ENCODE measurements at regions not wholly inside any gene's neighbourhood (a gene's known extent, or its start where the extent isn't known, plus 50 kb on each side); places are given as distances from the start of the nearest gene placed in this dataset.

DNA sequence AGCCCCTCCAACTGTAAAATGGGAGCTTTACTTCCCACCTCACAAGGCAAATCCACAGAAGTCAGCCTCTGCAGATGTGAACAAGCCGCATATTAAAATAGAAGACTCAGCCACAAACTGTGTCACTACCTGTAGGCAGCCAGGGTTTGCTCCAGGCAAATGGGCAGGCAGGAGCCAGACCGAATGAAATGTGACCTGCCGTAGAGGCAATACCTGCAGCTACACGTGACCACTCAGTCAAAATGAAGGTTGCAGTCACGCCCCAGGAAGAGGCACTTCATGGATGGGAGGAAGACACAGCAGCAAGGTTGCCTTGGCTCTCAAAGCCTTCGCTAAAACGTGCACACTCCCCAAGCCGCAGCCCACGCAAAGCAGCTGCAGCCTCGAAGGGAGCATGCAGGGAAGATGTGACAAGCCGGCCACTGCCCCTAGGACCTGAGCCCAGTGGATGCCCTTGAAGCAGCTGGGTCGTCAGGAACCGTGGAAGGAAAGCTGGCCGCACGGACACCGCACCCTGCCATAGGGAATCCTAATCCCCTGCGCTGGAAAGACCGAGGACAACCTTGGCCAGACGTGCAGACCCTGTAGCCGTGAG, 53.1 kb downstream of the SHANK2 start:
- Histone ChIP-seq H3K4me1 (ENCODE audit: low read length) (no peaks in the 10 kb centered on the region), H2AFZ (ENCODE audit: low read depth, low read length) (no peak overlapping the region), H3K27ac (ENCODE audit: low read length) (no peak overlapping the region), H3K9me3 (ENCODE audit: insufficient read depth, low read length) (no peaks in the 10 kb centered on the region), H3K4me3 (ENCODE audit: low read length) (no peak overlapping the region), H3K4me2 (ENCODE audit: low read length) (no peak overlapping the region), H3K27me3 (ENCODE audit: low read depth, low read length) (peaks cover 6% of the 10 kb centered on the region; the same call in 1 of the 2 replicates), H3K9ac (ENCODE audit: low read length) (no peak overlapping the region), H4K20me1 (ENCODE audit: insufficient read depth, low read length) (no peaks in the 10 kb centered on the region), H3K79me2 (ENCODE audit: low read length) (no peaks in the 10 kb centered on the region), H3K36me3 (replicated peaks; ENCODE audit: low read depth, low read length) (no peaks in the 10 kb centered on the region)
- no peak for TF ChIP-seq CTCF (IDR thresholded peaks at IDR 0.05; ENCODE audit: low read depth, low read length)
- no peak for TF ChIP-seq EZH2phosphoT487 (IDR thresholded peaks at IDR 0.05; ENCODE audit: low read depth)

GRCh38 chr11:71198823-71199165, 53.6 kb downstream of the SHANK2 start:
- Histone ChIP-seq H3K79me2 (ENCODE audit: low read length) (no peaks in the 10 kb centered on the region), H3K4me1 (ENCODE audit: low read length) (no peaks in the 10 kb centered on the region), H3K27ac (ENCODE audit: low read length) (no peak overlapping the region), H3K27me3 (ENCODE audit: low read depth, low read length) (peaks cover 10% of the 10 kb centered on the region), H2AFZ (ENCODE audit: low read depth, low read length) (no peak overlapping the region), H3K9ac (ENCODE audit: low read length) (no peak overlapping the region), H3K4me2 (ENCODE audit: low read length) (no peak overlapping the region), H3K9me3 (ENCODE audit: insufficient read depth, low read length) (no peaks in the 10 kb centered on the region), H3K36me3 (replicated peaks; ENCODE audit: low read depth, low read length) (no peaks in the 10 kb centered on the region), H3K4me3 (ENCODE audit: low read length) (no peak overlapping the region), H4K20me1 (ENCODE audit: insufficient read depth, low read length) (no peaks in the 10 kb centered on the region)
- TF ChIP-seq CTCF (IDR thresholded peaks at IDR 0.05; ENCODE audit: low read depth, low read length) = no peak
- no peak for TF ChIP-seq EZH2phosphoT487 (IDR thresholded peaks at IDR 0.05; ENCODE audit: low read depth)

GRCh38 chr11:71198141-71198822, 54.1 kb downstream of the SHANK2 start:
- Histone ChIP-seq H2AFZ (ENCODE audit: low read depth, low read length) (no peak overlapping the region), H3K4me1 (ENCODE audit: low read length) (no peaks in the 10 kb centered on the region), H3K4me2 (ENCODE audit: low read length) (no peak overlapping the region), H3K27me3 (ENCODE audit: low read depth, low read length) (peaks cover 14% of the 10 kb centered on the region), H3K27ac (ENCODE audit: low read length) (no peak overlapping the region), H3K9ac (ENCODE audit: low read length) (no peak overlapping the region), H3K36me3 (replicated peaks; ENCODE audit: low read depth, low read length) (no peaks in the 10 kb centered on the region), H3K79me2 (ENCODE audit: low read length) (no peaks in the 10 kb centered on the region), H3K4me3 (ENCODE audit: low read length) (no peak overlapping the region), H3K9me3 (ENCODE audit: insufficient read depth, low read length) (no peaks in the 10 kb centered on the region), H4K20me1 (ENCODE audit: insufficient read depth, low read length) (no peaks in the 10 kb centered on the region)
- no peak for TF ChIP-seq CTCF (IDR thresholded peaks at IDR 0.05; ENCODE audit: low read depth, low read length)
- no peak for TF ChIP-seq EZH2phosphoT487 (IDR thresholded peaks at IDR 0.05; ENCODE audit: low read depth)

- H3K79me2 ChIP-seq (ENCODE audit: low read length) = no peaks in the 10 kb centered on the region
- no peak overlapping the region for H3K9ac ChIP-seq (ENCODE audit: low read length)
- H3K27ac ChIP-seq (ENCODE audit: low read length) = no peak overlapping the region
- H3K36me3 ChIP-seq (replicated peaks; ENCODE audit: low read depth, low read length) = no peaks in the 10 kb centered on the region
- no peaks in the 10 kb centered on the region for H3K4me1 ChIP-seq (ENCODE audit: low read length)
- no peak overlapping the region for H3K4me2 ChIP-seq (ENCODE audit: low read length)
- TF ChIP-seq CTCF (IDR thresholded peaks at IDR 0.05; ENCODE audit: low read depth, low read length) = no peak
- no peak for TF ChIP-seq EZH2phosphoT487 (IDR thresholded peaks at IDR 0.05; ENCODE audit: low read depth)
- no peaks in the 10 kb centered on the region for H4K20me1 ChIP-seq (ENCODE audit: insufficient read depth, low read length)
- peaks cover 26% of the 10 kb centered on the region for H3K27me3 ChIP-seq (ENCODE audit: low read depth, low read length)
- H3K9me3 ChIP-seq (ENCODE audit: insufficient read depth, low read length) = no peaks in the 10 kb centered on the region
- H3K4me3 ChIP-seq (ENCODE audit: low read length) = no peak overlapping the region
- no peak overlapping the region for H2AFZ ChIP-seq (ENCODE audit: low read depth, low read length)
Measured at GRCh38 chr11:71197096-71197495, 55.3 kb downstream of the SHANK2 start.

All from OCI-LY3 (cell line).